ENCODE measurements at regions not wholly inside any gene's neighbourhood (a gene's known extent, or its start where the extent isn't known, plus 50 kb on each side); places are given as distances from the start of the nearest gene placed in this dataset.

DNA sequence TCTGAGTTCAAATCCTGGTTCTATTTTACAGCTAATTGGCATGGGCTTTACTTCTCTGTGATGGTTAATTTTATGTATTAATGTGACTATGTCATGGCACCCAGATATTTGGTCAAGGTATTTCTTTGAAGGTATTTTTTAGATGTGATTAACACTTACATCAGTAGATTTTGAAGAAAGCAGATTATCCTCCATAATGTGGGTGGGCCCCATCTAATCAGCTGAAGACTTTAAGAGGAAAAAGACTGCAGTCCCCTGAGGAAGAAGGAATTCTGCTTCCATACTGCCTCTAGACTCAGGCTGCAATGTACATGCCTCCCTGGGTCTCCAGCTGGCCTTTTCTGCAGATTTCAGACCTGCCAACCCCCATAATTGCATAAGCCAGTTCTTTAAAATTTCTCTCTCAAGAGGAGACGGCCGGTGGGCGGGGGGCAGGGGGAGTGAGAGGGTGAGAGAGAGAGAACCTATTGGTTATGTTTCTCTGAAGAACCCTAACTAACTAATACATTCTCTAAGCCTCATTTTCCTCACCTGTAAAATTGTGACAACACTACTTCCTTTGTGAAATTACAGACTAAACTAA lies 338.2 kb upstream of the PRDM1 start:
- TF ChIP-seq, protein P1, sequence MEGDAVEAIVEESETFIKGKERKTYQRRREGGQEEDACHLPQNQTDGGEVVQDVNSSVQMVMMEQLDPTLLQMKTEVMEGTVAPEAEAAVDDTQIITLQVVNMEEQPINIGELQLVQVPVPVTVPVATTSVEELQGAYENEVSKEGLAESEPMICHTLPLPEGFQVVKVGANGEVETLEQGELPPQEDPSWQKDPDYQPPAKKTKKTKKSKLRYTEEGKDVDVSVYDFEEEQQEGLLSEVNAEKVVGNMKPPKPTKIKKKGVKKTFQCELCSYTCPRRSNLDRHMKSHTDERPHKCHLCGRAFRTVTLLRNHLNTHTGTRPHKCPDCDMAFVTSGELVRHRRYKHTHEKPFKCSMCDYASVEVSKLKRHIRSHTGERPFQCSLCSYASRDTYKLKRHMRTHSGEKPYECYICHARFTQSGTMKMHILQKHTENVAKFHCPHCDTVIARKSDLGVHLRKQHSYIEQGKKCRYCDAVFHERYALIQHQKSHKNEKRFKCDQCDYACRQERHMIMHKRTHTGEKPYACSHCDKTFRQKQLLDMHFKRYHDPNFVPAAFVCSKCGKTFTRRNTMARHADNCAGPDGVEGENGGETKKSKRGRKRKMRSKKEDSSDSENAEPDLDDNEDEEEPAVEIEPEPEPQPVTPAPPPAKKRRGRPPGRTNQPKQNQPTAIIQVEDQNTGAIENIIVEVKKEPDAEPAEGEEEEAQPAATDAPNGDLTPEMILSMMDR (IDR thresholded peaks at IDR 0.05): no peak
- TF ChIP-seq EZH2 (IDR thresholded peaks at IDR 0.05): no peak

Data from neural progenitor cell (in vitro differentiated cells).